ENCODE measurements at regions not wholly inside any gene's neighbourhood (a gene's known extent, or its start where the extent isn't known, plus 50 kb on each side); places are given as distances from the start of the nearest gene placed in this dataset.

DNA sequence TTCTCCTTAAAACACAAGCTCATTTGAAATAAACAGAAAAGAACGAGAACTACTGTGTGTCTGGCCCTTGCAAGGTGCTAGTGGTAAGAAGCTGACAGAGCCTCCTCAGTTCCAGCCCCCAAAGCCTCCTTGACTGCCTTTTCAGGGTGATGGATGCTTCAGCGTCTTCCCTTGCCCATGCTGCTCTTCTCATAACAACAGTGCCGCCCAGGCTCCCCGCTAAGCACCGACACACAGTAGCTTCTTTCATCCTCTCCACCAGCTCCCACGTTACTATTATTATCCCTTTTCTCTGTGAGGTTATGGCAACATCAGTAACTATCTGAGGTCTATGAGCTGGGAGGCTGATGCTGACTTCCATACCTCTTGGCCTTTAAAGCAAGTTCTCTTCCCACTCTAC lies 418.6 kb downstream of the TSN start:
- DNase-seq (ENCODE audit: low spot score) = no peak

DNA sequence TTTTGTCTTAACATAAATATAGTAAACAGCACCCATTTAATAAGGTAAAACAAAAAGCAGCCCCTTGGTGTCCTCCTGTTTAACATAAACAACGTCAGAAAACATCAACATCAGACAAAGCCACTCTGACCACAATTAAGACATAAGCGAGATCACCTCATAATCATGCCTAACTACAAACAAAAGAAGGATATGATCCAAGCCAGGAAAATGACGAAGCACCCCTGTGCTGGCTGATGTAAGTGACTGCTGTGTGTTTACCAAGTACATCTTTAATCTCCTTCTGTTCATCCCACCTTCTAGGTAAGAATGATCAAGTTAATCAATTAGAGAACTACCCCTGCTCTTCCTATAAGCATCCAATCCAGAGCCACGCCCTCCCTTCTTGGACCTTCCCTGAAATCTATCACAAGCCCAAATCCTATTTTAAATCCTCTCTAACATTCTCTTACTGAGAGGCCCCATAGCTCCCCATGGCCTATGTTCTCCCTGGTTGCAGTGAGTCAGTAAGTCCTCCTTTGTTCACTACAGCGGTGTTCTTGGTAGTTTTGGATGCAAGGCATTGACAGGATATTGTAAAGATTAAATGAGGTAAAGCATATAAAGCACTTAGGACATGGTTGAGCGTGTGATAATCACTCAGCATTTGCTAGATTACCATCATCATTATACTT lies 424.2 kb downstream of the TSN start:
- no peak for DNase-seq (ENCODE audit: low spot score)

DNA sequence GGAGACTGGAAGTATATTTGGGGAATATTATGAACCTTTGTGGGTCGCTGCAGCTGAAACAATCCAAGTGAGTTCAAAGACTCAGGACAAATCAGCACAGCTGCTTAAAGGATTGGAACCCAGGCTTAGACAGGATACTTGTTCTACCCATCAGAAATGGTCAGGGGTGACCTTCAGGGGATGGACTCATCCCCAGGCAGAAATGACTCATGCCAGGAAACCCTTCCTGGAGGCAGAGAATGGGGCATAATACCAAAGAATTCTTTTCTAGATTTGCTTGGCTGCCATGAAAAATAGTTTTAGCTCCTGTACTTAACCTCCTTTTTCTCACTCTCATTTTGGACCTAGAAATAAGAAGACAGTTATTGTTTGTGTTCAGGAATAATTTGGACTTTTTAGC lies 425.5 kb downstream of the TSN start:
- DNase-seq (ENCODE audit: low spot score) = no peak

DNA sequence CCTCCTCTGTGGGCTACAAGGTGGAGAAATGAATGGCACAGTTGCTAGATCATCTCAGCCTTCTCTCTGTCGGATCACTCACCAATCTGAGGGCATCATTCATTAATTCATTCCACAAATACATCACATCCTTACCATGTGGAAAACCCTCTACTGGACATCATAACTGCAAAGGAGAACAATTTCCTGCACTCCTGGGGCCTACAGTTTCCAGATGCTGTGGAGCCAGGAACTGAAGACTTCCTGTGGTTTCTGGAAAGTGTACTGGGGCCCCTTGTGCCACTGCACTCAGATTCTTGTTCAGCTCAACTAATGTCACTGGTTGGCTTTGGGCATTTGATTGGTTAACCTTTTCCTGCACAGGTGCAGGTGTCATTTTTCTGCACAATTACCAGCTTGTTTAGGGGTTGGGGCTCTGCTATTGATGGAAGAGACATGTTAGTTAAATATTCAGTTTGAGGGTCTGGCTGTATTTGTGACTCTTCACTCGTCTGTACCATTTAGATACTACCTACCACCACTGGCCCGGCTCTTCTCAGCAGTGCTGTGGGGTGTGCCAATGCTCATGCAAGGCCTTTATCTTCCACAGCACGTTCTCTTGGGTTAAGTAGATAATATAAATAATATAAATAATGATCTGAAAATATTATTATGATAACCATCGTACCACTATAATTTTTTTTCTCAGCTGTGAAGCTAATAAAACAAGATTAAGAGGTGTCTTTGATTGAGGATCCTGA lies 427.3 kb downstream of the TSN start:
- no peak for DNase-seq (ENCODE audit: low spot score)

DNA sequence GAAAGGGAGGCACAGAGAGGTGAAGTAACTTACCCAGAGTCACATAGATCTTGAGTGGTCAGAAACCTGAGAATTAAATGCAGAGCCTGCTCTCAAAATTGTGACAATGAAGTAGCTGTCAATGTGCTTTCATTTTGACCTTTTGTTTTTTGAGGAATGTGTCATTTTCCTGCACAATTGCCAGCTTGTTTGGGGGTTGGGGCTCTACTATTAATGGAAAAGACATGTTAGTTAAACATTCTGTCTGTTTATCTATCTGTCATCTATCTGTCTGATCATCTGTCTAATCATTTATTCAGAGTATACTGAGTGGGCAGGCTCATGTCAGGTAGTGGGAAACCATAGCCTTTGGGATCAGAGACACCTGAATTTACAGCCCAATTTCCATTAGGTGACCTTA lies 428.4 kb downstream of the TSN start:
- DNase-seq (ENCODE audit: low spot score) = no peak

DNA sequence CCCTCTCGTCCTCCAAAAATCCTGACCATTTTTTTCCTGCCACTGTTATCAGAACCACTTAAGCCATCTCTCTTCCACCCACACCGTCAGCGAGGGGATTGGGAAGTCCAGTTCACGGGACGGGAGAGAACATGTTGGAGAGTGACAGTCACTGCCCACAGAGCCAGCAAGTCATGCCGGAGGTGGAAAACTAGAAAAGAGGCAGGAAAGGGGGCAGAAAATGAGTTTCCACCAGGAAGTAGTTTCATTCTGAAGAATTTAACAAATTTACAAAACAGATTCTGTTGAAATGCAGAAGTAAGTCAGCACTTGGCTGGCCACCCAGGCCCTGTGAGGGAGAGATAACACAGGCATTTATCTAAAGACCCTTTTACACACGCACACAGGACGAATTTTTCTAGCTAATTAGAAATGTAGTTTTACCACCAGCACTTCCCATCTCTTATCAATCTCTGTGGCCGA lies 431.3 kb downstream of the TSN start:
- DNase-seq (ENCODE audit: low spot score) = no peak

DNA sequence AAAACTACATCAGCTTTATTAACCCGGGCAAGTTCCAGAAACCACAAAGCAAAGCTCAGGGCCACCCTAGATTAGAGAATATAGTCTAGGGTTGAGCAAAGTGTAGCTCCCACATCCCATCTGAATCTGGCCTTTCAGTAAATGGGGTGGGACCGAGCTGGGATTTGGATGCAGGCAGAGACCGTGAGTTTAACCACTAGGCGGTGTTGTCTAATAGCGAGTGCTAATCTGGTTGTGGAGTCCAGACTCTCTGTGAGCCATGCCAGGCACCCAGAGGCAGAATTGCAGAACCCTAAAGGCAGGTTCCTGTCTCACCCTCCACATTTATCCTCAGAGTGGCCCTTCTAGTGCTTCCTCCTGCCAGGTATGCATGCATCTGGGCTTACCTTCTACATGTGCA lies 435.9 kb downstream of the TSN start:
- peak; percentile 52 for DNase-seq (ENCODE audit: low spot score)

DNA sequence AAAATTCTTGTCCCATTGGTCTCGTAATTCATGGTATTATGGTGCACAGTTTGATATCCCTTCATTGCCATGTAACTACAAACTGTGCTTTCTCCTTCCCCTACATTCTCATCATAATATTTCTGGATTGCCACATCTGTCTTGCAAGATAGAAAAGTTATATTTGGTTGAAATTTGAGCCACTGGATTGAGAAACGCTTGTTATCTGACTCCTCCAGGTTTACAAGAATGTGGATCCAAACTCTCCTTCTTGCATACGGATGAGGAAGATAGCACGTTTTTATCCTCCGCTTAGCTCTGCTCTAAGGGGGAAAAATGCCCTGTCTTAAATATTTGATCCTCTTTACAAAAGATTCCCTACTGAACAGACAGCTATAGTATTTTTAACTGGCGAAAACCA lies 438.2 kb downstream of the TSN start:
- no peak for DNase-seq (ENCODE audit: low spot score)

DNA sequence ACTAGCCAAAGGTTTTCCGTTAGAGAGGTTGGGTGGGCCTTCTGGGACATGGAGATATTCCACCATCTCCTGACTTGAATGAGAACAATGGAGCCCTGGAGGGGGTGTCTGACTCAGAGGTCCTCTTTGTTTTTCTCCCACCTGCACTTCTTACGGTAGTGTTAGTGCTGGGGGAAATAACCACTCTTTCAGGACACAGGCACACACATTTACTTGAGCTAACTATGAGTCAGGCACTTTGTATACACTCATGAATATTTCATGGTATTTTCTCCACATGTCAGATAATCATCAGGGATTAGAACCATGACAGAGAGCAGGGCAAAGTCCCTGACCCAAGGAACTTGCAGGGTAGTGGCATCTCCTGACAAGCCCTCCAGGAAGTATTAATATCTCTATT lies 439.1 kb downstream of the TSN start:
- DNase-seq (ENCODE audit: low spot score) = no peak

DNA sequence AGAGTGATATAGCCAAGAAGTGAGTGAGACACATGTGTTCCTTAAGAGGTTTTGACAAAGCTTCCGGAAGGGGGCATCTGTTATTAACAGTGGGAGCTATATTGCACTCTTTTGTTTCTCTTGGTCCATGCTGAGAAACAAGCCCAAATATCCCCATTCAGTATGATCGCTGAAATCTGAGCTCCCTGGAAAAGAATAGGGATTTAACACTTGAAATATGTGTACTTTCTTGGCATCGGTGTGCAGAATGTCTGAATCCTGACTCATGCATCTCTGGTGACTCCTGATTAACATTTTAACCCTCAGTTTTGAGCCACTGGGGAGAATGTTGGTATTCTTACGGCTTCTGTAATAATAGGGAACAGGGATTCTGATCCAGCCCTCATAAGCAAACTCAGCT lies 448.1 kb downstream of the TSN start:
- DNase-seq (ENCODE audit: low spot score) = no peak

DNA sequence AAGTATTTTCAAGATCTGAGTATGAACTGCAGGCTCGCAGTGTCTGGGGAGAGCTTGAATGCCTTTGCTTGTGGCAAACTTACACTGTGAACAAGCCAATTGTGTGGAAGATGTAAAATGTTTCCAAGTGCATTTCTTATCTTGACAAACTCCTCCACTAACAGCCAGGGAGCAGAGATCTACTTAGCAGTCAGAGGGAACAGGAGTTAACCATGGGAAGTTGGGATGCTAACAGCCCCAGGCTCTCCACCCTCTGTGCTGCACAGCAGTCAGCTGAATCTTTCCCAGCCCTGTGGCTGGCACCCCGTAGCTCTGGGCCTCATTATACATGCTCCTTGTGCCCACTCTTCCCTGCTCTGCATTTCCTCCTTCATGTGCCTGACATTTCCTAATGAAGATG lies 450.2 kb downstream of the TSN start:
- DNase-seq (ENCODE audit: low spot score) = no peak

DNA sequence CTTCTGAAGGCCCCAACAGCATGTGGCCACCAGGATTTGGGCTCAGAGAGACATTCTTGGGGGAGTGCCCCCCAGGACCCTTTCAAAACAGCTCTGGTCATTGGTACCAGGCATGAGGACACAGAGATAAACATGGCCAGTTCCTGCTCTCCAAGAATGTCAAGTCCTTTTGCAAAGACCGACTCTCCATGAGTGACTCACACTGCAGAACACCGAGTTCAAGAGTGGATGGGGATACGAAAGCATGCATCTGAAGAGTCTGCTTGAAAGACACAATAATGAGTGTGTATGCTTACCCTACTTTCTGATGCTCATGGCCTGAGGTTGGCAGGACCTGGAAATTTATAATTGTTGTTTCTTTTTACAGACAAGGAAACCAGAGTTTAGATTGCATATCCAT lies 450.6 kb downstream of the TSN start:
- no peak for DNase-seq (ENCODE audit: low spot score)

DNA sequence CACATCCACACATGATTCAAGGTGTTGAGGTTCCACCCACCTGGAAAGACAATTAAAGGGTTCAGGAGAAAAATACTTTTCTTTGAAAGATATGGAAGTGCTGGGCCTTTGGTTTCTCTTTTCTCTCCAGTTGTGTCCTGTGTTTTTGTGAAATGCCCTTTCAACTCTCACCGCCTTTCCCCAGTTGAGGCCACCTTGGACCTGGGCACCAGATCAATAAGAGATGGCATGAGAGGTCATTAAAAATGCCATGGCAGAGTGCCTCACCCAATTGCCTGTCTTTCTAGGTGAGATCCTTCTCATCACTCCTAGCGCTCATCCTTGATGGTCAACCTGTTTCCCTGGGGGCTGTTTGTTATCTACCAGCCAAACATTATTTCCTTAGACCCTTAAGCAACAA lies 453.9 kb downstream of the TSN start:
- no peak for DNase-seq (ENCODE audit: low spot score)

DNA sequence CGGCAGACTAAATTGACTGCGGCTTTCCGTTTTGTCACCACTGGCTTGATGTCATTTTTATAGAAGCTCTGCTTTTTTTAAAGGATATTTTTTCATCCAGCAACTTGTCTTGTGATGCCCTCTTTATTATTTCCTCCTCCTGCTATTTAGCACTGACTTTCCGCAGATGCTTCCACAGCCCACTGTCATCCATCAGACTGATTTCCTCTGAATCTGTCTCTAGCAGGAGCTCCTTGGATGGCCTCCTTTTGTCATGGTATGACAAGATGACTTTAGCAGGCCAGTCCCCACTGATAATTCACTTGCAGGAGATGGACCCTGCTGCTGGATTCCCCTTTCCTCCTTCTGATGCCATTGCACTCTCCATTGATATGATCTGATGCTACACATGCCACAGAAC lies 454.6 kb downstream of the TSN start:
- no peak for DNase-seq (ENCODE audit: low spot score)

DNA sequence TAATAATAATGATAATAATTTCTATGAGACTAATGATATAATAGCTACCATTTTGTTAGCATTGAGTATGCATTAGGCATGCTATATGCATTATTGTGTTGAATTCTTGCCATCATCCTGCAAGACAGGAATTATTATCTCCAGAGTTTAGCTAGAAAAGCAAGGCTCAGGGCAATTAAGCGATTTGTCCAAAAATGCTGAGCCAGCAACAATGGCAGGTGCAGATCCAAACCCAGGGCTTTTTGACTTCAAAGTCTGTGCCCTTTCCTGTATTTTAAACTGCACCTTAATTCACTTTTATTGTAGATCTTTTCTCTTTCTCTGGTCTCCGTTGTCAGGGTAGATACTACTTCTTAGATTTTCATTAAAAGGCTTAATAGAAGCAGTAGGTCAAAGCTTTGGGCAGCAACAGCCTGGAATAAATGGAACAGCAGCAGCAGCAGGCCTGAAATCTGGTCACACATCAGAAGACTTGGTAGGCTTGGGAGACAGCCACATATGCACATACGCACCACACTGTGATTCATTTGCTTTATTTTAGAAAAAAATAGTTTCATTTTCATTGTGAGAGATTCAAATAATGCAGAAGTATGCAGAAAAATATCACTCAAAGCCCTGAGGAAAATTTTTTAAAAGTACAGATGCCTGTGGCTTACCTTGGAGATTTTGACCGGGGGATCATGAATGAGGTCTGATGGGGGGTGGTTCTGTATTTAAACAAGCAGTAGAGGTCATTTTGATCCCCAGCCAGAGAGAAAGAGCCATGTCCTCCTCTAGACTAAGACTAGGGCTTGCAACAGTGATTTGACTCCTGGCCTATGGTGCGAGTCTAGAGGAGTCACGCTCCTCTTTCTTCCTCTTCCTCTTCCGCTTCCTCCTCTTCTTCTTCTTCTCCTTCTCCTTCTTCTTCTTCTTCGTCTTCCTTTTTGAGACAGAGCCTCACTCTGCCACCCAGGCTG lies 455.7 kb downstream of the TSN start:
- DNase-seq (ENCODE audit: low spot score) = no peak

DNA sequence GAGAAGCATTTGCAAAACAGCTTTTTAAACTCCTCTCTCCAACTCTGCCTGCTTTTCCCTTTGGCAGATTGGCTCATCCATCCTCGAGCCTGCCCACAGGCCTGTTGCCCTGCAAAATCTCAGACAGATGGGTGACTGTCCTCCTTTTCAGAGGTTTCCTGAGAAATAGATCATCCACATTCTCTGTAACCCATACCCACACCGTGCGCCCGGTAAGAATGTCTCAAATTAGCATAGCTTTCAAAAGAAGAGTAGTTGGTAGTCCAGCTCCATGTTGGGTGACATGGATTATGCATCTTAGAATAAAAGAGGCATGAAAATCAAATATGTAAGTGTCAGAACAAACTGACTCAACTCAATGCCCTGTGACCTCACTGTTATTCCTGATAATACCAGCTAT lies 457.9 kb downstream of the TSN start:
- DNase-seq (ENCODE audit: low spot score) = no peak

DNA sequence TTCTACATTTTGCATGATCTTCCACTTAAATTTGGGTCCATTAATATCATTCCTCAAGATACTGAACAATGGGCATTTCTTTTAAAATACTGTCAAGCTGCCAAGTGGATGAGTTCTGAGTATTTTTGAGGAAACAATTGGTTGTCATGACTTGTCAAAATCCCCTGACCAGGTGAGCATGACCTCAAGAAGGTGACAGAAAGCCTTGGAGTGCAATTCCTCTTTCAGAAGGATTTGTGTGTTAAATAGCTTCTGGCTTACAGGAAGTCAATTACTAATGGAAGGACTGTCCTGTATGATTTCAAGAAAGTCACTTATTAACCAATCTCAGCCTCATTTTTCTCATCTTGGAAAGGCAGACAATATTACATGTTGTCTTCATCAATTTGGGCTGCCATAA lies 460.6 kb downstream of the TSN start:
- no peak for DNase-seq (ENCODE audit: low spot score)

DNA sequence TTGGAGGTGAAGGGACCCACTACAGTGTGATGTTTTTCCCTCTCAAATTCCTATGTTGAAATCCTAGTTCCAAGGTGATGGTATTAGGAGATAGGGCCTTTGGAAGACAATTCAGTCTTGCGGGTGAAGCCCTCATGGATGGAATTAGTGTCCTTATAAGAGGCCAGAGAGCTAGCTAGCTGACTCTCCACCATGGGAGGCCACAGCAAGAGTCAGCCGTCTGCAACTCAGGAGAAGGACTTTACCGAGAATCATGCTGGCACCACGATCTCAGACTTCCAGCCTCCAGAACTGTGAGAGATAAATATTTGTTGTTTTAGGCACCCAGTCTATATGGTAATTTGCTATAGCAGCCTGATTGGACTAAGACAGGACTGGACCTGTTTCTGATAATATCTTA lies 461.4 kb downstream of the TSN start:
- no peak for DNase-seq (ENCODE audit: low spot score)

DNA sequence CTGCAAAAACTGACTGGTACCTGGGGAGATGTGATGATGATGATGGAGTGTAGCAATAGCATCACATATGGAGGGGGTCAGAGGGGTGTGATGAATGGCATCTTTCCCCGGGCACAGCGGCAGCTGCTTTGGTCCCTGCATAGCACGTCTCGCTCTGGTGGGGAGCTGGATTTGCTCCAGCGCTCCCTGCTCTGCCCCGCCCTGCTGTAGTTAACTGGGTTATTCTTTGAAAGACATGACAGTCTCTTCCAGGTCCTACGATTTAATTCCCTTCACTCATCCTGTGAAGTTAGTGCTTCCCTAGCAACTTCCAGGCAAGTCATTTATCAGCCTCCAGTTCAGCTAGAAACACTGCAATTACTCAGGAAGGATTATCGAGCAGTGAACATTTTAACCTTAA lies 463.1 kb downstream of the TSN start:
- no peak for DNase-seq (ENCODE audit: low spot score)

DNA sequence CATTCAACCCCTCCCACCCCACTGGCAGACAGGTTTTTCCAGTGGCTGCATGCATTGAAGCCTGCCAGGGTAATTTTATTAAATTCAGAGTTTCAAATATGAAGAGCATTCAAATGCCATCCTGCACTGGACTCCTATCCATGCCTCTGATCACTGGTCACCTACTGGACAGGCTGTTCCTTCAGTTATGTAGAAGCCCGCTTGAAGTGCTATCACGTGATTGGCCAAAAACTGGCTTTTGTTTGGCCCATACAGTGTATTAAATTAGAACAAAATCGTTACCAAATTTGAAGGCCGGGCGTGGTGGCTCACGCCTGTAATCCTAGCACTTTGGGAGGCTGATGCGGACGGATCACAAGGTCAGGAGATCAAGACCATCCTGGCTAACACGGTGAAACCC lies 464.1 kb downstream of the TSN start:
- DNase-seq (ENCODE audit: low spot score) = no peak

DNA sequence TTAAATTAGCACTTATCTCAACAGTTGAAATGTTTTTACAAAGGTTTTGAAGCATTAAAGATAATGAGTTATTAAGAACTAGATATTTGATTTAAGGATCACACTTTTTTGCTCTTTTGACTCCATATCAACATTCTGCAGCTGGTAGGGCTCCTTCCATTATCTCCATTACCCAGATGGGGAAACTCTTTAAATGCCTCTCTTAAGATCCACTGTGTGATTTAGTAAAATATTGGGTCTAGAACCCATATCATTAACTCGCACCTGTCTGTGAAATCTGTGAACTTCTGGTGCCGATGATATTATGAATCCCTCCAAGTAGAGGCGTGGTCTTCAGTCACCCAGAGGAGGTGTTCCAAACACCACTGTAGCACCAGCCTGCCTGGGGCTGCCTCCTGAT lies 466.2 kb downstream of the TSN start:
- DNase-seq (ENCODE audit: low spot score) = no peak

DNA sequence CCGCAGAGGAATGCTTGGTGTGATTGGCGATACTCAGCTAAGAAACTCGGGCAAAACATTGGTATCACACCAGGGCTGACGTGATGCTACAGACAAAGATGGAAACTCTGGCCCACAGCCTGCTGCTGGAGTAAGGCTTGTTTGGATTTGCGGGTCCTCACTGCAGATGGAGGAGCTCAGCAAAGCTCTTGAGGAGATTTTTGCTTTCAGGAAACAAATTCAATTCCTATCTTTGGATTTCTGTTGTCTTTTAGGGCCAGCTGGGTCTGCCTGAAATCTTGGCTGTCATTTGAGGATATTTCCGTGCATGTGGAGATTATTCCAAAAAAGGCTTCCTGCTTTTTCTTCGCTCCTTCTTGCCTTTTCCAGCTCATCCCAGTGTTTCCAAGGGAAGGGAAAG lies 475.8 kb downstream of the TSN start:
- no peak for DNase-seq (ENCODE audit: low spot score)

DNA sequence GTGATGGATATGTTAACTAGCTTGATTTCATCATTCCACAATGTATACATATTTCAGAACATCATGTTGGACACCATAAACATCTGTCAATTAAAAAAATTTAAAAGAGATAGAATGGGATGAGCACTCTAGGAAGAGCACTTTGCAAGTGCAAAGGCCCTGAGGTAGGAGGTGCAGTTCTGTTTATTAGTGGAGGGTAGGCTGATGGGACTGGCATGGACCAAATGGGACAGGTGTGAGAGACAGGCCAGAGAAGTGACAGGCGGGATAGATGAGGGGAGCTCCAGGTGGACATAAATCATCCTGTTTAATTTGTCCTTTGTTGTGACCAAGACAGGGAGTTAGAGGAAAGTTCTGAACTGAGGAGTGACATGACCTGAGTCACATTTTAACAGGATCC lies 477.9 kb downstream of the TSN start:
- no peak for DNase-seq (ENCODE audit: low spot score)

All from NAMALWA (cell line).